Activated T-helper 2 cell treated with anti-CD3 and anti-CD28 coated beads, Interferon-gamma antibody, Interleukin-2, Interleukin-4, amounts not matched to agents 10 μg/mL and 5 μg/mL and 100 μg/mL, durations not matched to agents 14 hours and 24 hours and 36 hours (primary cell): ENCODE measurements at regions not wholly inside any gene's neighbourhood (a gene's known extent, or its start where the extent isn't known, plus 50 kb on each side); places are given as distances from the start of the nearest gene placed in this dataset.

ENCODE experiments used
- DNase-seq: peaks from one replicate; pipeline ENCODE4 v3.0.0; 2021; ENCODE audit warnings: low spot score
- H3K27ac Mint-ChIP-seq: one replicate; pipeline ENCODE4 v1.8.0; 2021; ENCODE audit warnings: mixed read lengths
- H3K27me3 Mint-ChIP-seq: one replicate; pipeline ENCODE4 v1.8.0; 2021; ENCODE audit warnings: low read depth, mixed read lengths
- H3K36me3 Mint-ChIP-seq: one replicate; pipeline ENCODE4 v1.8.0; 2021; ENCODE audit warnings: low read depth, mixed read lengths
- H3K4me1 Mint-ChIP-seq: one replicate; pipeline ENCODE4 v1.8.0; 2021; ENCODE audit warnings: low read depth, mixed read lengths
- H3K4me3 Mint-ChIP-seq: one replicate; pipeline ENCODE4 v1.8.0; 2021; ENCODE audit warnings: low read depth, mild to moderate bottlenecking, moderate library complexity, mixed read lengths
- H3K9me3 Mint-ChIP-seq: one replicate; pipeline ENCODE4 v1.8.0; 2021; ENCODE audit warnings: mixed read lengths
- intact Hi-C: fragments of 100-400 bp; cut with micrococcal nuclease; formaldehyde crosslinking; loops from one replicate; pipeline ENCODE4 v1.15.1; 2023

DNA sequence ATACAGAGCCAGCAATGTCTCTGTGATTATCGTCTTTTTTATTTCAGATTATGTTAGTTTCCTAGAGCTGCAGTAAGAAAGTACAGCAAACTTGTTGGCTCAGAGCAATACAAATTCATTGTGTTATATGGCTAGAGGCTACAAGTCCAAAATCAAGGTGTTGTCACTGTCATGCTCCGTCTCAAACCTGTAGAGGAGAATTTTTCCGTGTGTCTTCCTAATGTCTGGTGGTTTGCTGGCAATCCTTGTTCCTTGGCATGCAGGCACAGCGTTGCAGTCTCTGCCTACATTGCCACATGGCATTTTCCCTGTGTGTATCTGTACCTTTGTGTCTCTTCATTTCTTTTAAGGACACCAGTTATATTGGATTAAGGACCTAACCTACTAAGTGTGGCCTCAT lies 244.4 kb downstream of the LRRIQ3 start:
- no peak overlapping the region for H3K27ac Mint-ChIP-seq
- no peaks in the 10 kb centered on the region for H3K27me3 Mint-ChIP-seq
- no peaks in the 10 kb centered on the region for H3K36me3 Mint-ChIP-seq
- intact Hi-C loops = no loop called here
- H3K9me3 Mint-ChIP-seq = no peaks in the 10 kb centered on the region
- H3K4me3 Mint-ChIP-seq = no peak overlapping the region
- no peak for DNase-seq
- H3K4me1 Mint-ChIP-seq = no peaks in the 10 kb centered on the region

DNA sequence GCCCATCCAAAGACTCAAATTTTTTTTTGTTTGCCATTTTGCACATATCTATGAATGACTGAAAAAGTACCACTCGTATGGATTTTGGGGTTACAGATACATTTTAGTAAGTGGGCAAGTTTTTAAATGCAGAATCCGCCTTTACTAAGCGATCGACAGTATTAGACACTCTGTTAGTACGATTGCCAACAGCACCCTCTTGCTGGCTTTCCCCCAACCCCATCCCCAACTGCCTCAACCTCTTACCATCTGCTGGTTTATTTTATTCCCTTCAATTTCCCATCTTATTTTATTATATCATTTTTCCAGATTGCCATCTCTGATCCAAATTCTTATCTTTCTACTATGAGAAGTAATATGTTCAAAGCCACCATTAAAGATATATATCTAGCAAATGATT lies 244.8 kb downstream of the LRRIQ3 start:
- no peak overlapping the region for H3K4me3 Mint-ChIP-seq
- no peaks in the 10 kb centered on the region for H3K4me1 Mint-ChIP-seq
- no peak for DNase-seq
- H3K27ac Mint-ChIP-seq = no peak overlapping the region
- no peaks in the 10 kb centered on the region for H3K36me3 Mint-ChIP-seq
- no peaks in the 10 kb centered on the region for H3K9me3 Mint-ChIP-seq
- no peaks in the 10 kb centered on the region for H3K27me3 Mint-ChIP-seq
- intact Hi-C loops = no loop called here

DNA sequence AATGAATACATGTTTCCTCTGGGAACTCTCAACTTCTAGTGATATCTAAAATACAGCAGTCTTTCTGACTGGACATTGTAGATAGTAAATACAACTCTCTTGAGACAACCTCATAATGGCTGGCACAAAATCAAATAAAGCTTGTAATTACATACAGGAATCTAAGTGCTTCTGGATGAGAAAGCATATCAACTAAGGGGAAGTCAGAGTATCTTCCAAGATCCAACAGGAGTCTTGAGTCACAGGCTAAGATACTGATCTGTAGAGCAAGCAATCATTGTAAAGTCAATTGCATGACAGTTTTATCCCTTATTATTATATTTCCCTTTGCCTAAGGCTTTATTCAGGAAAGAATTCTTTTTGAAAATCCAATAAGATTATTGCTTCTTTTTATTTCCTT lies 249.9 kb downstream of the LRRIQ3 start:
- no peaks in the 10 kb centered on the region for H3K36me3 Mint-ChIP-seq
- H3K27ac Mint-ChIP-seq = no peak overlapping the region
- H3K9me3 Mint-ChIP-seq = no peaks in the 10 kb centered on the region
- H3K4me3 Mint-ChIP-seq = no peak overlapping the region
- no peaks in the 10 kb centered on the region for H3K27me3 Mint-ChIP-seq
- no peaks in the 10 kb centered on the region for H3K4me1 Mint-ChIP-seq
- intact Hi-C loops = no loop called here
- no peak for DNase-seq

DNA sequence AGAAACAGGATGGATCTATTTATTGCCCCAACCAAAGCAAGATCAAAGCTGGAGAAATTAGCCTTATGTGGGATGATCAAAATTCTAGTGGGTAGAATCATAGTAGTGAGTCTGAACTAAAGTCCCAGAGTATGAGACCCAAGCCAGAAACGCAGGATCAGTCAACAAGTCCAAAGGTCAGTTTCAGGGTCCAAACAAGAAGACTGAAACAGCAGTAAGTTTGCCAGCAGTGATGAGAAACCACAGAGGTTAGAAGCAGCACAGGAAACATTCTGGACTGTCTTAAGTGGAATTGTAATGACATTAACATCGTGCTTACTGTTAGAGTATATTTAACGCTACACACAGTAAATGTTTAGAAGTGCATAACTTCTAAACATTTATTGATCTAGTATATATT lies 251.0 kb downstream of the LRRIQ3 start:
- no peaks in the 10 kb centered on the region for H3K4me1 Mint-ChIP-seq
- no peak for DNase-seq
- no peak overlapping the region for H3K4me3 Mint-ChIP-seq
- H3K27me3 Mint-ChIP-seq = no peaks in the 10 kb centered on the region
- H3K9me3 Mint-ChIP-seq = no peaks in the 10 kb centered on the region
- intact Hi-C loops = no loop called here
- no peaks in the 10 kb centered on the region for H3K36me3 Mint-ChIP-seq
- no peak overlapping the region for H3K27ac Mint-ChIP-seq

DNA sequence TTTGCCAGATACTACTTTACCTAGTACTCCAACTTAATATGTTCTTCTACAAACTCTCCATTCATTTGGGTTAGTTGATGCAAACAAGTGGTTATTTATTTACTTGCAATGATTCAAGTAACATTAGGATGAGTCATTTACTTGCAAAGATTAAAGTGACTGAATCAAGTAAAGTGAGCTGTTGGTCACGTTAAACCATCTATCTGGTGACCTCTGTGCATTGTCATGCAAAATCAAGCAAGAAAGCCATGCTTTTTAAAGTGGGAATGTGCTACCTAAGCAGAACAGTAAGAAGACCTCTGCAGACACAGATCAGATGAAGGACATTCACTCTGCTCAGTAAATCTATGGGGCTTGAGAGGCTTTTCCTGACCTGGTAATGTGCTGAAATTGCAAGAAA lies 254.7 kb downstream of the LRRIQ3 start:
- intact Hi-C loops = no loop called here
- Mint-ChIP-seq H3K36me3 (no peaks in the 10 kb centered on the region), H3K4me3 (no peak overlapping the region), H3K27ac (no peak overlapping the region), H3K4me1 (no peaks in the 10 kb centered on the region), H3K27me3 (no peaks in the 10 kb centered on the region), H3K9me3 (no peaks in the 10 kb centered on the region)
- DNase-seq = no peak

DNA sequence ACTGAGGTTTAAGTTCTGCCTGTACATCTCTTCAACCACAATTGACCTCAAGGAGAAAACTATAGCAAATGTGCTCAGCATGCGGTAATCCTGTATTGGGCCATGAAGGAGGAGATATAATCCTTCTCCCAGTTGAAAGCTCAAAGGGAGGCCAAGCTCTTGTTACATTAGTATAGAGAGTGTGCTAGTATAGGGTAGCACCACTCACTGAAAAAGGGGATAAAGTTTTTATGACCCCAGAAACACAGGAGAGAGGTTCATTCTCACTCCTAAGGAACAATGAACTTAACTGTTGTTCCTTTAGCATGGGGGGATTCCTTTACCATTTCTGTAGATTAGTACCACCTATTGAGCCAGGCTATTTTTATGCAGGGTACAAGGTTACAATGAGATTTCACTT lies 267.7 kb downstream of the LRRIQ3 start:
- Mint-ChIP-seq H3K4me1 (no peaks in the 10 kb centered on the region), H3K27ac (no peak overlapping the region), H3K27me3 (no peaks in the 10 kb centered on the region), H3K4me3 (no peak overlapping the region), H3K9me3 (no peaks in the 10 kb centered on the region), H3K36me3 (no peaks in the 10 kb centered on the region)
- intact Hi-C loops = no loop called here
- no peak for DNase-seq

DNA sequence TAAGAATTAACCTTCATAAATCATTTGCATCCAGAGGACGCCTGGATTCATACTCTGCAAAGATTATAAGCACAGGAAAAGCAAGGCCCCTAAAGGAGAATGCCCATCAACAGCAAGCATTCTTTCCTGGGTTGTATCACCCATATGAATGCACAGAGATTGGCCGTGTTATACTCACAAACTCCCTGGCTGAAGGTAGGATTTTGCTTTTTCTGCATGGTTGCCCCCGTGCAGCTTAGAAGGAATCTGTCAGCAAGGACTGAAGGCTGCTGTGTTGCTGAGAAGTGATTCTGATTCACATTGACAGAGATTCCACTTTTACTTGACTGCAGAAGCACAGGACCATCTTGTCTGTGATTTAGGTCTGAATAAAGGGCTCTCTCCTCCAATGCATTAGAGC lies 283.0 kb downstream of the LRRIQ3 start:
- no peaks in the 10 kb centered on the region for H3K4me1 Mint-ChIP-seq
- intact Hi-C loops = no loop called here

DNA sequence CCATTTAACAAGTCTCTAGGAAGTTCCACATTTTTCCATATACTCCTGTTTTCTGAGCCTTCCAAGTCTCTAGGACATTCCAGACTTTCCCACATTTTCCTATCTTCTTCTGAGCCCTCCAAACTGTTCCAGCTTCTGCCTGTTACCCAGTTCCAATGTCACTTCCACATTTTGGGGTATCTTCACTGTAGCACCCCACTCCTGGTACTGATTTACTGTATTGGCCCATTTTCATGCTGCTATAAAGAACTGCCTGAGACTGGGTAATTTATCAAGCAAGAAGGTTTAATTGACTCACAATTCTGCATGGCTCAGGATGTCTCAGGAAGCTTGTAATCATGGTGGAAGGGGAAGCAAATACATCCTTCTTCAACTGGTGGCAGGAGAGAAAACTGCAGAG lies 285.0 kb downstream of the LRRIQ3 start:
- H3K27ac Mint-ChIP-seq = no peak overlapping the region
- H3K9me3 Mint-ChIP-seq = peaks cover 17% of the 10 kb centered on the region
- no peaks in the 10 kb centered on the region for H3K36me3 Mint-ChIP-seq
- peaks cover 2% of the 10 kb centered on the region for H3K4me1 Mint-ChIP-seq
- H3K27me3 Mint-ChIP-seq = no peaks in the 10 kb centered on the region
- intact Hi-C loops = no loop called here
- no peak overlapping the region for H3K4me3 Mint-ChIP-seq
- DNase-seq = no peak

More for the DNA sequence above, 283.0 kb downstream of the LRRIQ3 start:
- no peak overlapping the region for H3K4me3 Mint-ChIP-seq
- no peak for DNase-seq
- no peak overlapping the region for H3K27ac Mint-ChIP-seq
- no peaks in the 10 kb centered on the region for H3K27me3 Mint-ChIP-seq
- H3K9me3 Mint-ChIP-seq = peaks cover 17% of the 10 kb centered on the region
- H3K36me3 Mint-ChIP-seq = no peaks in the 10 kb centered on the region

DNA sequence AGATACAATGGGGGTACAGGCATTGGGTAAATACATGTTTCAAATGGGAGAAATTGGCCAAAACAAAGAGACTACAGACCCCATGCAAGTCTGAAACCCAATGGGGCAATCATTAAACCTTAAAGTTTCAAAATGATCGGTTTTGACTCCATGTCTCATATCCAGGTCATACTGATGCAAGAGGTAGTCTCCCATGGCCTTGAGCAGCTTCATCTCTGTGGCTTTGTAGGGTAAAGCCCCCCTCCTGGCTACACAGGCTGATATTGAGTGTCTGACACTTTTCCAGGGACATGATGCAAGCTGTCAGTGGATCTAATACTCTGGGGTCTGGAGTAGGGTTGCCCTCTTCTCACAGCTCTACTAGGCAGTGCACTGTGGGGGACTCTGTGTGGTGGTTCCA lies 286.1 kb downstream of the LRRIQ3 start:
- DNase-seq = no peak
- intact Hi-C loops = no loop called here
- no peak overlapping the region for H3K4me3 Mint-ChIP-seq
- peaks cover 2% of the 10 kb centered on the region for H3K4me1 Mint-ChIP-seq
- no peaks in the 10 kb centered on the region for H3K36me3 Mint-ChIP-seq
- peaks cover 17% of the 10 kb centered on the region for H3K9me3 Mint-ChIP-seq
- no peak overlapping the region for H3K27ac Mint-ChIP-seq
- no peaks in the 10 kb centered on the region for H3K27me3 Mint-ChIP-seq

DNA sequence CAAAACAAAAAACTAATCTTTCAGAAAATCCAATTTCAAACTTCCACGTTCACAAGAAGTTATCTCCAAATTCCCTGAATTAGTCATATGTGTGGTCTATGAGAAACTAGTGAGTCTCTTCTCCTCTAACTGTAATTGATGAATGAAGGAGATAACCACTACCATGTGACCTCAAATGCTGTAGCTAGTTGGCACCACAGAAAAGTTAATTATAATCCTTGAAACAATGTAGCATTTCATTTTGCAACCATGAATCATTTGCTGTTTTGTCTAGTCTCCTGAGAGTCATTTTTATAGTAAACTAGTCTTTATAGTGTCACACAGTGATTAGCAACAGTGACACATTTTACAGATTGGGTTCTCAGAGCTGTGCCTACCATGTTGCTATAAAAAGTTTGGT lies 287.5 kb downstream of the LRRIQ3 start:
- Mint-ChIP-seq H3K27ac (no peak overlapping the region), H3K4me3 (no peak overlapping the region), H3K36me3 (no peaks in the 10 kb centered on the region), H3K4me1 (peaks cover 2% of the 10 kb centered on the region), H3K9me3 (peaks cover 17% of the 10 kb centered on the region), H3K27me3 (no peaks in the 10 kb centered on the region)
- intact Hi-C loops = no loop called here
- DNase-seq = no peak

DNA sequence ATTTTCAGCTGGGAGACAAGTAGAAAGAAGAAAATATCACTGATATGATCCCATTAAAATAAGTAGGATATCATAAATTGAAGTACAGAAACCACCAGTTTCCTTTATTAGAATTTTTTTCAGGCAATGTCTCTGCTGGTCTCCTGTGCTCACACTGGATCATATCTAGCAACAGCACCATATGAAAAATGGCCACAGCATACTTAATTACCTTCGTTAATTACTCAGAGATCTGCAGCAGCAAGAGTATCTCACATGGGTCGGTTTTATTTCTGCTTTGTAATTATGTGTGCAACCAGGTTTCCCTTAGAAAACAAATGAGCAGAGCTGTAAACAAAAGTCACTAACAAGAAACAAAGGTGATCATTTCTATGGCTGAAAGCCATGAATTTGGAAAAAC lies 287.9 kb downstream of the LRRIQ3 start:
- Mint-ChIP-seq H3K4me3 (no peak overlapping the region), H3K27me3 (no peaks in the 10 kb centered on the region), H3K36me3 (no peaks in the 10 kb centered on the region), H3K27ac (no peak overlapping the region), H3K9me3 (peaks cover 17% of the 10 kb centered on the region), H3K4me1 (peaks cover 2% of the 10 kb centered on the region)
- no peak for DNase-seq
- intact Hi-C loops = no loop called here

DNA sequence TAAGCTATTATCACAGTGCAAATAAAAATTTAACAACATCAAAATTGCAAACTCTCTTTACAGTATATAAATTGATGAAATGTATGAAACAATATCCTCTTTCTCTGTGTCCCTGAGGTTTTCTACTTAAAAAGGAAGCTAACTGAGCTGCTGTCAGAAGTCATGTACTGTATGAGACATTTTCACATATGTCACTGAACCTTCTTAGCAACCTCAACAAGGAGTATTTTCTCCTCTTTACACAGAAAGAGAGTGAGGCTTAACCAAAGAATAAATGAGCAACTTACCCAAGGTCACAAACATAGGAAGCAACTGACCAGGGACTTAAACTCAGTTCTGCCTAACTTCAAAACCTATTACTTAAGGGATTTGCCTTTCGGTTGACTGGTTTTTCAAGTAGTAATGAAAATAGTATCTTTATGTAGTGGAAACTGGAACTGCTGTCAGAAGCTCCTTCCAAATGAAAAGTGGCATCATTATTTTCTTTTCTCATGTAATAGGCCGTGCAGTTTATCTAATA lies 288.9 kb downstream of the LRRIQ3 start:
- no peak overlapping the region for H3K27ac Mint-ChIP-seq
- no peaks in the 10 kb centered on the region for H3K36me3 Mint-ChIP-seq
- H3K9me3 Mint-ChIP-seq = peaks cover 17% of the 10 kb centered on the region
- no peaks in the 10 kb centered on the region for H3K27me3 Mint-ChIP-seq
- H3K4me1 Mint-ChIP-seq = peaks cover 2% of the 10 kb centered on the region
- intact Hi-C loops = no loop called here
- H3K4me3 Mint-ChIP-seq = no peak overlapping the region
- no peak for DNase-seq

DNA sequence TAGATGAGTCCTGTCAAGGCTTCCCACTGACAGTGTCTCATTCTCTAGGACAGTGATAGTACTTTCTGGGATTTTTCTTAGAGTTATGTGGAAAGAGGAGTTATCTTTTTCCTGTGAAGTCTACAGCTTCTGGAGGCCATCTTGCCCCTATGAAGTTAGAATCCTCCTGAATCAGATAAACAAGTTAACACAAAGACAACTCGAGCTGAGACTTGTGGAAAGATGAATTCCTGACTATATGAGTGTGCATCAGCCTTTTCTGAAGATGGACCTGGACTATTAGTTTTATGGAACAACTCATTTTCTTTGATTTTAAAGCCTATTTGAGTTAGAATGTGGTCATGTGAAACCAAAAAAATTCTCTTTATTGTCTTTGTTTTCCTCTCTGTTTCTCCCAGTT lies 290.9 kb downstream of the LRRIQ3 start:
- no peaks in the 10 kb centered on the region for H3K36me3 Mint-ChIP-seq

DNA sequence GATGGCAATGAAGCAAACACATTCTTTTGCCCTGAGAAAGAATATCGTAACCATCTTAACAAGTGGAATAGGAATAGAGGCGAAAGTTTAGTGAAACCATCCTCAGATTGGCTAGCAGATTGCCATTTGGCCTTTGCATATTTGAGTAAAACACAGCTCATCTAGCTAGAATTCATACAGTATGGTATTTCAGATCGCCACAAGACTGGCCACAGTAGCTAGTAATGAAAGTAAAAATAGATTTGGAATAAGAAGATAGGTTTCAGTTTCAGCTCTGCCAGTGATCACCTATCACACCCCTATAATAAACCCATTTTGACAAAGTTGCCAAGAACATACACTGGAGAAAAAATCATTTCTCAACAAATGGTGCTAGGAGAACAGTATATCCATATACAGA lies 294.9 kb downstream of the LRRIQ3 start:
- no peaks in the 10 kb centered on the region for H3K36me3 Mint-ChIP-seq
- no peak overlapping the region for H3K4me3 Mint-ChIP-seq
- H3K27ac Mint-ChIP-seq = no peak overlapping the region
- DNase-seq = no peak
- no peaks in the 10 kb centered on the region for H3K27me3 Mint-ChIP-seq
- no peaks in the 10 kb centered on the region for H3K4me1 Mint-ChIP-seq
- H3K9me3 Mint-ChIP-seq = no peaks in the 10 kb centered on the region
- intact Hi-C loops = no loop called here

More for the DNA sequence above, 290.9 kb downstream of the LRRIQ3 start:
- Mint-ChIP-seq H3K9me3 (peaks cover 8% of the 10 kb centered on the region), H3K4me3 (no peak overlapping the region), H3K27me3 (no peaks in the 10 kb centered on the region), H3K4me1 (peaks cover 2% of the 10 kb centered on the region), H3K27ac (no peak overlapping the region)
- intact Hi-C loops = no loop called here
- no peak for DNase-seq
